GM06990 (cell line): ENCODE measurements at regions not wholly inside any gene's neighbourhood (a gene's known extent, or its start where the extent isn't known, plus 50 kb on each side); places are given as distances from the start of the nearest gene placed in this dataset.

Experiments
- DNase-seq: peaks from one replicate; pipeline ENCODE4 v3.0.0-alpha.2; 2011; ENCODE audit not compliant: insufficient read length; ENCODE audit errors: extremely low read depth
- H3K27me3 ChIP-seq: replicated peaks from 2 replicates; pipeline ENCODE4 v1.6.0; 2011; ENCODE audit warnings: low read length; ENCODE audit not compliant: control insufficient read depth, insufficient read depth
- H3K36me3 ChIP-seq: 2 replicates; pipeline ENCODE4 v1.5.1; 2011; ENCODE audit warnings: low read length; ENCODE audit not compliant: control insufficient read depth, insufficient read depth
- H3K4me3 ChIP-seq: replicated peaks from 2 replicates; pipeline ENCODE4 v1.5.1; 2011; ENCODE audit warnings: low read depth, mild to moderate bottlenecking, control low read depth, low read length
- TF ChIP-seq, protein P1 (sequence below): IDR thresholded peaks from 2 replicates; pipeline ENCODE4 v1.5.1; 2011; ENCODE audit warnings: low read length, control low read depth, mild to moderate bottlenecking, inconsistent platforms; ENCODE audit not compliant: insufficient read depth, poor library complexity, severe bottlenecking

DNA sequence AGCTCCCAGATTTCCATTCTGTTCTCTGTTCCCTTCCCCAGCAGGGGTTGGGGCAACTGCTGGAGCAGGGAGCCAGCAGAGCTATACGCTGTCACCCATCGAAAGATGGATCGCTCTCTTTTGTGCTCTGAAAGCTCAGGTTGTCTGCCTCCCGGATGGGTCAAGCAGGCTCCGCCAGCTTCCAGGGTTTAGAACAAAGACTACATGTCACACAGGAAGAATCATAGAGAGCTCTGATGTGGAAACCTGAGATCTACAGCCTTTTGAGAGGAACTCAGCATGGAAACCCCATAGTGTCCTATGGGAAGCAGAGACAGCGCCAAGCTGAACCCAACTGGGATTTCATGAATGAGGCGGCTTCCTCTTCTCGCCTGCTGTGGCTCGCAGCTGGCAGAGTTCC is 205.4 kb downstream of the HS3ST1 start:
- Histone ChIP-seq H3K36me3 (no peaks in the 10 kb centered on the region), H3K4me3 (no peak overlapping the region), H3K27me3 (no peaks in the 10 kb centered on the region)
- no peak for DNase-seq
- TF ChIP-seq, protein P1, sequence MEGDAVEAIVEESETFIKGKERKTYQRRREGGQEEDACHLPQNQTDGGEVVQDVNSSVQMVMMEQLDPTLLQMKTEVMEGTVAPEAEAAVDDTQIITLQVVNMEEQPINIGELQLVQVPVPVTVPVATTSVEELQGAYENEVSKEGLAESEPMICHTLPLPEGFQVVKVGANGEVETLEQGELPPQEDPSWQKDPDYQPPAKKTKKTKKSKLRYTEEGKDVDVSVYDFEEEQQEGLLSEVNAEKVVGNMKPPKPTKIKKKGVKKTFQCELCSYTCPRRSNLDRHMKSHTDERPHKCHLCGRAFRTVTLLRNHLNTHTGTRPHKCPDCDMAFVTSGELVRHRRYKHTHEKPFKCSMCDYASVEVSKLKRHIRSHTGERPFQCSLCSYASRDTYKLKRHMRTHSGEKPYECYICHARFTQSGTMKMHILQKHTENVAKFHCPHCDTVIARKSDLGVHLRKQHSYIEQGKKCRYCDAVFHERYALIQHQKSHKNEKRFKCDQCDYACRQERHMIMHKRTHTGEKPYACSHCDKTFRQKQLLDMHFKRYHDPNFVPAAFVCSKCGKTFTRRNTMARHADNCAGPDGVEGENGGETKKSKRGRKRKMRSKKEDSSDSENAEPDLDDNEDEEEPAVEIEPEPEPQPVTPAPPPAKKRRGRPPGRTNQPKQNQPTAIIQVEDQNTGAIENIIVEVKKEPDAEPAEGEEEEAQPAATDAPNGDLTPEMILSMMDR: no peak

DNA sequence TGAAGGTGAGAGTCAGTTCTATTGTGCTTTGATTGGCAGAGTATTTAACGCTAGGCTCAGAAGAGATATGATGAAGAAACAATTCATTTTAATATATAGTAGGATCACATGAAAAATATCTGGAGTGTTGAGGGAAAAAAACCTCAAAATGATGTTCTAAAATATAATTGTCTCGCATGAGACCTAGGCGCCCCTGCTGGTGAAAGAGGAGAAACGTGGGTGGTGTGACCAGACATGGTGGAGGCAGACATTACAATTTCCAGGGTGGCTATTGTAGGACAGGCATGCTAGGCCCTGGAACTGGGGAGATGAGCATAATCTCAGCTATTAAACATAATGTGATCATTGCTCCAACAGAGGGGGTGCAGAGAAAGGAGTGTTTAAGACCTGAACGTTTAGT is 210.0 kb downstream of the HS3ST1 start:
- TF ChIP-seq, protein P1: no peak
- DNase-seq: no peak
- H3K36me3 ChIP-seq: no peaks in the 10 kb centered on the region

DNA sequence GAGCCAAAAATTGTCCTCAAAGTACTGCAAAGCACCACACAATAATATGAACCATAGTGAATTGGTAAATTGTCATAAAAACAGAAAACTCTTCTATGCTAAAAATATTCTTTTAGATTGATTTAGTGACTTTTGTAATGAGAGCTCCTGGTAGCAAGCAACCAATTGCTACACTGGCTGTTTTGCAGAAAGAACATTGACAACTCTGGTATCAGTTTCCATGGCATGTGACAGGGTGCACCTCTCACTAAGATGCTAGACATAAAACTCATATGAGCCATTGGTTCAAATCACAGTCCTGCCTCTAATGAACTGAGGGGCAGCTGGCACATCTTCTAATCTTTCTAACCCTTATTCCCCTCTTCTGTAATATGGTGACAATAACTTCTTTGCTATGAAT is 212.2 kb downstream of the HS3ST1 start:
- no peak for DNase-seq
- TF ChIP-seq, protein P1: no peak
- Histone ChIP-seq H3K27me3 (no peaks in the 10 kb centered on the region), H3K36me3 (no peaks in the 10 kb centered on the region), H3K4me3 (no peak overlapping the region)

More for the DNA sequence above, 210.0 kb downstream of the HS3ST1 start:
- Histone ChIP-seq H3K27me3 (no peaks in the 10 kb centered on the region), H3K4me3 (no peak overlapping the region)

DNA sequence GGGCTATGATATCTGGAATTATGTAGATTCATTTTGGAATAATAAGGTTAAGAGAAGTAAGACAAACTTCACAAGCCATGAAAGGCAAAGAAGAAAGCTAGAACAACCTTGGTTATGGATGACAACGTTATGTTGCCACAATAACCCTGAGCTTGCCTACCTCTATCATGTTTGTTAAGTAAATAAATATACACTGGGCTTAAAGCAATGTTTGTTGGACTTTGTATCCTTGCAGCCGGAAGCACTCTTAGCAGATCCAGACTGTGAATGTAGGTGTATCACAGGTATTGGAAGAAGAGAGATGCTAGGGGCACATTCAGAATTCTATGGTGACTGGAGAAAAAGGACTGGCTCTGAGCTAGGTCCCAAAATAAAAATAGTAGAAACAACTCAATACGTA is 214.4 kb downstream of the HS3ST1 start:
- Histone ChIP-seq H3K27me3 (no peaks in the 10 kb centered on the region), H3K4me3 (no peak overlapping the region), H3K36me3 (no peaks in the 10 kb centered on the region)
- TF ChIP-seq, protein P1: no peak
- DNase-seq: no peak

DNA sequence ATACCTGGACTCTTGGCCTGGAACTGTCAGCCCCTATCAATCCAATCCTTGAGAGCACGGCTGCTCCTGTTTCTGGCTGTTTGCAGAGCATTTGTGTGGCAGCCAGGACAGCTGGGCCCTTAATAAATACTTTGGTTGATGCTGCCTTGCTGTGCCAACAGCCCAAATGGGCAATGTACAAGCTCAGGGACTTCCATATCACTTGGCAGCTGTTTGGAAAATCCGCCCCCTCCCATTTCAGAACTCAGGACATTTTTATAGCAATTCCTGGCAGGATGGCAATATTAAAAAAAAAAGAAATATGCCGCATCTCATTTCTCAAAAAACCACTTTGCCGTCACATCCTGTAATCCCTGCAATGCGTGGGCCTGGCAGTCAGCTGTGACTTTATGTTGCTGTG is 218.9 kb downstream of the HS3ST1 start:
- TF ChIP-seq, protein P1: no peak
- no peaks in the 10 kb centered on the region for H3K36me3 ChIP-seq
- DNase-seq: no peak
- H3K4me3 ChIP-seq: no peak overlapping the region
- H3K27me3 ChIP-seq: no peaks in the 10 kb centered on the region

DNA sequence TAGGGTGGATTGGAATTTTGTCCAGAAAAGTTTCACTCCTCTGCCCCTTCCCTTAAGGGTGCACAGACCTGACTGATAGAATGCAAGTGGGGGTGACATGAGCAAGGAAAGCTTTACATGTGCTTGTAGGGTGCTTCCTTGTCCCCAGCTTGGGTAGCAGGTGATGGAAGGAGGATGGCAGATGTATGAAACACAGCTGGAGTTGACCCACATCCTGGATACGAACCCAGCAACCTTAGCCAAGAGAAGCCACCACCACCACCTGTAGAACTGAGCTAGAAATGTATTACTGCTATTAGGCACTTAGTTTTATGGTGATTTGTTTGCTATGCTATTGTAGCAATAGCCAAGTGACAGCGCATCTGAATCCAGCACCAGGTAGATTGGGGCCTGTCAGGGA is 227.4 kb downstream of the HS3ST1 start:
- H3K4me3 ChIP-seq: no peak overlapping the region
- no peaks in the 10 kb centered on the region for H3K36me3 ChIP-seq
- no peak for DNase-seq
- TF ChIP-seq, protein P1: no peak
- H3K27me3 ChIP-seq: no peaks in the 10 kb centered on the region
